ENCODE measurements at regions not wholly inside any gene's neighbourhood (a gene's known extent, or its start where the extent isn't known, plus 50 kb on each side); places are given as distances from the start of the nearest gene placed in this dataset.
"Not testable (repeated sequence)": the region's sequence is repeated elsewhere in the genome, so short reads cannot be mapped to it uniquely, and the experiment has no call there.

GRCh38 chr4:89492581-89493071 lies 185.0 kb upstream of the GPRIN3 start:
- no peak for TF ChIP-seq CTCF (IDR thresholded peaks at IDR 0.05; ENCODE audit: borderline replicate concordance, insufficient read depth, low read depth, low read length)
- H3K4me3 ChIP-seq (ENCODE audit: low read depth, low read length): no peak overlapping the region

- H3K4me3 ChIP-seq (ENCODE audit: low read depth, low read length): no peak overlapping the region
- no peak for TF ChIP-seq CTCF (IDR thresholded peaks at IDR 0.05; ENCODE audit: borderline replicate concordance, insufficient read depth, low read depth, low read length)
These were observed 184.2 kb upstream of the GPRIN3 start for GRCh38 chr4:89491761-89492160.

GRCh38 chr4:89489921-89490431 lies 182.4 kb upstream of the GPRIN3 start:
- H3K4me3 ChIP-seq (ENCODE audit: low read depth, low read length): not testable (repeated sequence)

GRCh38 chr4:89489338-89489771 lies 181.8 kb upstream of the GPRIN3 start:
- H3K4me3 ChIP-seq (ENCODE audit: low read depth, low read length): no peak overlapping the region
- TF ChIP-seq CTCF (IDR thresholded peaks at IDR 0.05; ENCODE audit: borderline replicate concordance, insufficient read depth, low read depth, low read length): no peak

GRCh38 chr4:89488736-89489135 lies 181.1 kb upstream of the GPRIN3 start:
- TF ChIP-seq CTCF (IDR thresholded peaks at IDR 0.05; ENCODE audit: borderline replicate concordance, insufficient read depth, low read depth, low read length): no peak
- H3K4me3 ChIP-seq (ENCODE audit: low read depth, low read length): no peak overlapping the region

GRCh38 chr4:89486673-89487072 lies 179.1 kb upstream of the GPRIN3 start:
- no peak overlapping the region for H3K4me3 ChIP-seq (ENCODE audit: low read depth, low read length)
- TF ChIP-seq CTCF (IDR thresholded peaks at IDR 0.05; ENCODE audit: borderline replicate concordance, insufficient read depth, low read depth, low read length): no peak

GRCh38 chr4:89486042-89486441 lies 178.4 kb upstream of the GPRIN3 start:
- H3K4me3 ChIP-seq (ENCODE audit: low read depth, low read length): no peak overlapping the region
- TF ChIP-seq CTCF (IDR thresholded peaks at IDR 0.05; ENCODE audit: borderline replicate concordance, insufficient read depth, low read depth, low read length): no peak

- H3K4me3 ChIP-seq (ENCODE audit: low read depth, low read length): no peak overlapping the region
- no peak for TF ChIP-seq CTCF (IDR thresholded peaks at IDR 0.05; ENCODE audit: borderline replicate concordance, insufficient read depth, low read depth, low read length)
These were observed 176.2 kb upstream of the GPRIN3 start for GRCh38 chr4:89483833-89484232.

Data from GM12875 (cell line).